ENCODE measurements at regions not wholly inside any gene's neighbourhood (a gene's known extent, or its start where the extent isn't known, plus 50 kb on each side); places are given as distances from the start of the nearest gene placed in this dataset.

DNA sequence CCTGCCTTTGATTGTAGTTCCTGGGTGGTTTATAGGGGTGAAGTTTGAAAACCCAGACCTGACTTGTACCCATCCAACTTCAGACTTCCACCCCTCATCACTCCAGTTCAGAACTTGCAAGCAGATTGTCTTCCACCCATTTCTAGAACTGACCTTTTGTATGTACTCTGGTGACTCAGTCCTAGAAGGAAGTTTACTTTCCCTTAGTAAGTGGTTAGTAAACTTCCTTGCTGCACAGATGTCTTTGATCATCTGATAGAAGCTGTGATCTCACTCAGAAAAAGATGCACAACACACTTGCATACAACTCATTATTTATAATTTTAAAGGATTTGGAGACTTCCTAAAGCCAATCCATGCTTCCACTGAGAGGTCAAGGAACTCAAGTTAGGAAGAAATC is 368.0 kb downstream of the MFSD1 start (continued):
- TF ChIP-seq, protein P1, sequence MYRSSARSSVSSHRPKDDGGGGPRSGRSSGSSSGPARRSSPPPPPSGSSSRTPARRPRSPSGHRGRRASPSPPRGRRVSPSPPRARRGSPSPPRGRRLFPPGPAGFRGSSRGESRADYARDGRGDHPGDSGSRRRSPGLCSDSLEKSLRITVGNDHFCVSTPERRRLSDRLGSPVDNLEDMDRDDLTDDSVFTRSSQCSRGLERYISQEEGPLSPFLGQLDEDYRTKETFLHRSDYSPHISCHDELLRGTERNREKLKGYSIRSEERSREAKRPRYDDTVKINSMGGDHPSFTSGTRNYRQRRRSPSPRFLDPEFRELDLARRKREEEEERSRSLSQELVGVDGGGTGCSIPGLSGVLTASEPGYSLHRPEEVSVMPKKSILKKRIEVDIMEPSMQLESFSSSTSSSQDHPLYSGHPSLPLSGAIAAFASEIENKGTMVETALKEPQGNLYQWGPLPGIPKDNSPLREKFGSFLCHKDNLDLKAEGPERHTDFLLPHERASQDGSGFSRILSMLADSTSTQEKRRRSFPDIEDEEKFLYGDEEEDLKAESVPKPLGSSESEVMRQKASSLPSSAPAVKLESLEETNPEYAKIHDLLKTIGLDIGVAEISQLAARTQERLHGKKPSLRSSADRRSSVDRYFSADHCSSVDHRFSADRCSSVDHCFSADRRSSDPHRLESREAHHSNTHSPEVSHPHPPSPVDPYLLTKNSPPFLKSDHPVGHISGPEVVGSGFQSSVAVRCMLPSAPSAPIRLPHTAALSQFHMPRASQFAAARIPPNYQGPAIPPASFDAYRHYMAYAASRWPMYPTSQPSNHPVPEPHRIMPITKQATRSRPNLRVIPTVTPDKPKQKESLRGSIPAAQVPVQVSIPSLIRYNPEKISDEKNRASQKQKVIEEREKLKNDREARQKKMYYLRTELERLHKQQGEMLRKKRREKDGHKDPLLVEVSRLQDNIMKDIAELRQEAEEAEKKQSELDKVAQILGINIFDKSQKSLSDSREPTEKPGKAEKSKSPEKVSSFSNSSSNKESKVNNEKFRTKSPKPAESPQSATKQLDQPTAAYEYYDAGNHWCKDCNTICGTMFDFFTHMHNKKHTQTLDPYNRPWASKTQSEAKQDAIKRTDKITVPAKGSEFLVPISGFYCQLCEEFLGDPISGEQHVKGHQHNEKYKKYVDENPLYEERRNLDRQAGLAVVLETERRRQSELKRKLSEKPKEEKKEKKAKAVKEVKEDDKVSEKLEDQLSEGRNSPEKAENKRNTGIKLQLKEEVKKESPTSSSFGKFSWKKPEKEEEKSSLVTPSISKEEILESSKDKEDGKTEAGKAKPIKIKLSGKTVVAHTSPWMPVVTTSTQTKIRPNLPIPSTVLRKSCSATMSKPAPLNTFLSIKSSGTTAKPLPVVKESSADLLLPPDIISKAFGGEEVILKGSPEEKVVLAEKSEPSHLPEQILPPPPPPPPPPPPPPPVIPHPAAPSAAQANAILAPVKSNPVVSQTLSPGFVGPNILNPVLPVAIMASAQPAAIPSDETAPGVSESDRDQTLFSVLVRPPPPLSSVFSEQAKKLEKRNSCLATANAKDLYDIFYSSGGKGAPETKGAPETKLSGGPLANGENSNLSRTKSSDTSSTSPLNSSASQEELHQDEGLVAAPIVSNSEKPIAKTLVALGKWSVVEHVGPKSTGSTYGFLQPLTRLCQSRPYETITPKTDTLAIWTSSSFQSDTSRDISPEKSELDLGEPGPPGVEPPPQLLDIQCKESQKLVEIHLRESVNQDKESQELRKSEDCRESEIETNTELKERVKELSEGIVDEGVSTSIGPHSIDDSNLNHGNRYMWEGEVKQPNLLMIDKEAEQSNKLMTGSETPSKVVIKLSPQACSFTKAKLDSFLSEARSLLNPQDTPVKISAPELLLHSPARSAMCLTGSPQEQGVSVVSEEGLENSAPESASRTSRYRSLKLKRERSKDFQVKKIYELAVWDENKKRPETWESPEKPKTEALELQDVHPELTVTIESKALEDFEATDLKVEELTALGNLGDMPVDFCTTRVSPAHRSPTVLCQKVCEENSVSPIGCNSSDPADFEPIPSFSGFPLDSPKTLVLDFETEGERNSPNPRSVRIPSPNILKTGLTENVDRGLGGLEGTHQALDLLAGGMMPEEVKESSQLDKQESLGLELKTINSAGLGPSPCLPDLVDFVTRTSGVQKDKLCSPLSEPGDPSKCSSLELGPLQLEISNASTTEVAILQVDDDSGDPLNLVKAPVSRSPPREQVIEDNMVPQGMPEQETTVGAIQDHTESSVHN (IDR thresholded peaks at IDR 0.05; ENCODE audit: borderline replicate concordance in 1 of 2, low read depth in 1 of 2): no peak
- TF ChIP-seq MEF2A (IDR thresholded peaks at IDR 0.05; ENCODE audit: control insufficient read depth, low read depth, low read length): no peak
- TF ChIP-seq ATF1 (CRISPR knock-in tag; IDR thresholded peaks at IDR 0.05): no peak
- TF ChIP-seq ATF1 (tag; IDR thresholded peaks at IDR 0.05): no peak
- TF ChIP-seq, protein P2, sequence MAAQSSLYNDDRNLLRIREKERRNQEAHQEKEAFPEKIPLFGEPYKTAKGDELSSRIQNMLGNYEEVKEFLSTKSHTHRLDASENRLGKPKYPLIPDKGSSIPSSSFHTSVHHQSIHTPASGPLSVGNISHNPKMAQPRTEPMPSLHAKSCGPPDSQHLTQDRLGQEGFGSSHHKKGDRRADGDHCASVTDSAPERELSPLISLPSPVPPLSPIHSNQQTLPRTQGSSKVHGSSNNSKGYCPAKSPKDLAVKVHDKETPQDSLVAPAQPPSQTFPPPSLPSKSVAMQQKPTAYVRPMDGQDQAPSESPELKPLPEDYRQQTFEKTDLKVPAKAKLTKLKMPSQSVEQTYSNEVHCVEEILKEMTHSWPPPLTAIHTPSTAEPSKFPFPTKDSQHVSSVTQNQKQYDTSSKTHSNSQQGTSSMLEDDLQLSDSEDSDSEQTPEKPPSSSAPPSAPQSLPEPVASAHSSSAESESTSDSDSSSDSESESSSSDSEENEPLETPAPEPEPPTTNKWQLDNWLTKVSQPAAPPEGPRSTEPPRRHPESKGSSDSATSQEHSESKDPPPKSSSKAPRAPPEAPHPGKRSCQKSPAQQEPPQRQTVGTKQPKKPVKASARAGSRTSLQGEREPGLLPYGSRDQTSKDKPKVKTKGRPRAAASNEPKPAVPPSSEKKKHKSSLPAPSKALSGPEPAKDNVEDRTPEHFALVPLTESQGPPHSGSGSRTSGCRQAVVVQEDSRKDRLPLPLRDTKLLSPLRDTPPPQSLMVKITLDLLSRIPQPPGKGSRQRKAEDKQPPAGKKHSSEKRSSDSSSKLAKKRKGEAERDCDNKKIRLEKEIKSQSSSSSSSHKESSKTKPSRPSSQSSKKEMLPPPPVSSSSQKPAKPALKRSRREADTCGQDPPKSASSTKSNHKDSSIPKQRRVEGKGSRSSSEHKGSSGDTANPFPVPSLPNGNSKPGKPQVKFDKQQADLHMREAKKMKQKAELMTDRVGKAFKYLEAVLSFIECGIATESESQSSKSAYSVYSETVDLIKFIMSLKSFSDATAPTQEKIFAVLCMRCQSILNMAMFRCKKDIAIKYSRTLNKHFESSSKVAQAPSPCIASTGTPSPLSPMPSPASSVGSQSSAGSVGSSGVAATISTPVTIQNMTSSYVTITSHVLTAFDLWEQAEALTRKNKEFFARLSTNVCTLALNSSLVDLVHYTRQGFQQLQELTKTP (IDR thresholded peaks at IDR 0.05; ENCODE audit: low read depth in 1 of 2, partially characterized antibody in 2 of 2): no peak
- no peak for TF ChIP-seq RFX1 (IDR thresholded peaks at IDR 0.05)
- no peak for TF ChIP-seq EHMT2 (IDR thresholded peaks at IDR 0.05)
